HG03025 (cell line): ENCODE measurements at regions not wholly inside any gene's neighbourhood (a gene's known extent, or its start where the extent isn't known, plus 50 kb on each side); places are given as distances from the start of the nearest gene placed in this dataset.

Source experiments
- ATAC-seq: cut with Tn5 transposase; IDR thresholded peaks from one replicate; pipeline ENCODE4 v1.9.1; 2021; ENCODE audit warnings: mild to moderate bottlenecking, moderate library complexity; ENCODE audit not compliant: unreplicated experiment, low FRiP score

- ATAC-seq: no peak
Measured at GRCh38 chr7:25759748-25760147, 392.2 kb upstream of the NFE2L3 start.

- ATAC-seq: no peak
Measured at GRCh38 chr7:25762511-25763462, 389.2 kb upstream of the NFE2L3 start.

- ATAC-seq: no peak
Measured at GRCh38 chr7:25763463-25763860, 388.5 kb upstream of the NFE2L3 start.

GRCh38 chr7:25765110-25765655 lies 386.8 kb upstream of the NFE2L3 start:
- ATAC-seq: no peak

GRCh38 chr7:25770235-25770634 lies 381.8 kb upstream of the NFE2L3 start:
- ATAC-seq: no peak

- ATAC-seq: no peak
Measured at GRCh38 chr7:25770670-25771069, 381.3 kb upstream of the NFE2L3 start.

- no peak for ATAC-seq
Measured at GRCh38 chr7:25771491-25771890, 380.5 kb upstream of the NFE2L3 start.

GRCh38 chr7:25772802-25773201 lies 379.2 kb upstream of the NFE2L3 start:
- ATAC-seq: no peak

GRCh38 chr7:25774675-25775074 lies 377.3 kb upstream of the NFE2L3 start:
- no peak for ATAC-seq

GRCh38 chr7:25775570-25775969 lies 376.4 kb upstream of the NFE2L3 start:
- ATAC-seq: no peak

GRCh38 chr7:25775999-25776743 lies 375.8 kb upstream of the NFE2L3 start:
- no peak for ATAC-seq

- ATAC-seq: no peak
Measured at GRCh38 chr7:25776744-25777123, 375.3 kb upstream of the NFE2L3 start.

GRCh38 chr7:25777969-25778708 lies 373.9 kb upstream of the NFE2L3 start:
- no peak for ATAC-seq

GRCh38 chr7:25779002-25779546 lies 372.9 kb upstream of the NFE2L3 start:
- ATAC-seq: no peak

GRCh38 chr7:25780904-25781303 lies 371.1 kb upstream of the NFE2L3 start:
- no peak for ATAC-seq

- no peak for ATAC-seq
Measured at GRCh38 chr7:25781704-25782103, 370.3 kb upstream of the NFE2L3 start.

- no peak for ATAC-seq
Measured at GRCh38 chr7:25786936-25787335, 365.1 kb upstream of the NFE2L3 start.

- no peak for ATAC-seq
Measured at GRCh38 chr7:25787336-25787735, 364.7 kb upstream of the NFE2L3 start.

- ATAC-seq: no peak
Measured at GRCh38 chr7:25788371-25788770, 363.6 kb upstream of the NFE2L3 start.

GRCh38 chr7:25788961-25789620 lies 362.9 kb upstream of the NFE2L3 start:
- no peak for ATAC-seq
